ENCODE measurements at regions not wholly inside any gene's neighbourhood (a gene's known extent, or its start where the extent isn't known, plus 50 kb on each side); places are given as distances from the start of the nearest gene placed in this dataset.

DNA sequence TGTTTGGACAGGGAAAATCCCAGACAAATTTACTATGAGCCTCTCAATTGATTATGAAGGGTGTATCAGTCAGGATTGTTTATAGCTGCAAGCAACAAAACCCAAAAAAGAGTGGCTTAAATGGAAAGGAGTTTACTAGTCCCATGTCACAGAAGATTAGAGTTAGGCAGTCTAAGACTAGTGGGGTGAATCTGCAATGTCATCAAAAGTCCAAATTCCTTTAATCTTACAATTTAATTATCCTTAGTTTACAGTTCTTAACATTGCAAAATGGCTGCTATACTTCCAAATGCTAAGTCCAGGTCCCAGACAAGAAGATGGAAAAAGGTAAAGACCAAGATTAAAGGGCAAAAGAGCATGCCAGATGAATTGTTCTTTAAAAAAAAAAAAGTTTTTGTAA is 143.6 kb downstream of the CD47 start:
- ChIA-PET POLR2A (interaction anchor here (0.6 to 0.7 kb wide), 2 partner anchors 19 to 280 kb away, joined by 3 read pairs; no protein-coding TSS in a partner anchor), CTCF (interaction anchor here (1.5 kb wide), 1 partner anchor 30 kb away, joined by 3 read pairs; no protein-coding TSS in a partner anchor)
- Mint-ChIP-seq H3K4me1 (ENCODE audit: low read depth) (peaks cover 17% of the 10 kb centered on the region), H3K27ac (no peak overlapping the region), H3K9me3 (peaks cover 2% of the 10 kb centered on the region), H3K36me3 (ENCODE audit: low read depth) (no peaks in the 10 kb centered on the region), H3K27me3 (no peaks in the 10 kb centered on the region), H3K4me3 (no peak overlapping the region)
- ATAC-seq (no peak), DNase-seq (no peak)
- intact Hi-C loops (cut with micrococcal nuclease), result no loop called here
- TF ChIP-seq, protein P1, sequence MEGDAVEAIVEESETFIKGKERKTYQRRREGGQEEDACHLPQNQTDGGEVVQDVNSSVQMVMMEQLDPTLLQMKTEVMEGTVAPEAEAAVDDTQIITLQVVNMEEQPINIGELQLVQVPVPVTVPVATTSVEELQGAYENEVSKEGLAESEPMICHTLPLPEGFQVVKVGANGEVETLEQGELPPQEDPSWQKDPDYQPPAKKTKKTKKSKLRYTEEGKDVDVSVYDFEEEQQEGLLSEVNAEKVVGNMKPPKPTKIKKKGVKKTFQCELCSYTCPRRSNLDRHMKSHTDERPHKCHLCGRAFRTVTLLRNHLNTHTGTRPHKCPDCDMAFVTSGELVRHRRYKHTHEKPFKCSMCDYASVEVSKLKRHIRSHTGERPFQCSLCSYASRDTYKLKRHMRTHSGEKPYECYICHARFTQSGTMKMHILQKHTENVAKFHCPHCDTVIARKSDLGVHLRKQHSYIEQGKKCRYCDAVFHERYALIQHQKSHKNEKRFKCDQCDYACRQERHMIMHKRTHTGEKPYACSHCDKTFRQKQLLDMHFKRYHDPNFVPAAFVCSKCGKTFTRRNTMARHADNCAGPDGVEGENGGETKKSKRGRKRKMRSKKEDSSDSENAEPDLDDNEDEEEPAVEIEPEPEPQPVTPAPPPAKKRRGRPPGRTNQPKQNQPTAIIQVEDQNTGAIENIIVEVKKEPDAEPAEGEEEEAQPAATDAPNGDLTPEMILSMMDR (IDR thresholded peaks at IDR 0.05), result no peak

DNA sequence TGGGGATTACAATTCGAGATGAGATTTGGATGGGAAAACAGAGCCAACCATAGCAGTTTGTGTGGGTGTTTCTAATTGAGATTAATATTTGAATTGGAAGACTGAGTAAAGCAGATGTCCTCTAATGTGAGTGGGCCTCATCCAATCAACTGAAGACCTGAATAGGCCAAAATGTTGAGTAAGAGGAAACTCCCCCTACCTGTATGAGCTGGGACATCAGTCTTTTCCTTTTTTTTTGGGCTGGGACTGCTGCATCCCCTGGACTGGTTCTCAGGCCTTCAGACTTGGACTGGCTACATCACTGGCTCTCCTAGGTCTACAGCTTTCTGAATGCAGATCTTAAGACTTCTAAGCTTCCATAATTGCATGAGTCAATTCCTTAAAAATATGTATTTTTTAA is 144.1 kb downstream of the CD47 start:
- Mint-ChIP-seq H3K9me3 (peaks cover 2% of the 10 kb centered on the region), H3K27ac (no peak overlapping the region), H3K4me1 (ENCODE audit: low read depth) (peaks cover 22% of the 10 kb centered on the region), H3K36me3 (ENCODE audit: low read depth) (no peaks in the 10 kb centered on the region), H3K27me3 (no peaks in the 10 kb centered on the region), H3K4me3 (no peak overlapping the region)
- ATAC-seq (no peak), DNase-seq (no peak)
- intact Hi-C loops (cut with micrococcal nuclease), result no loop called here
- ChIA-PET CTCF (interaction anchor here (1.5 kb wide), 1 partner anchor 30 kb away, joined by 3 read pairs; no protein-coding TSS in a partner anchor), POLR2A (interaction anchor here (0.6 to 0.7 kb wide), 2 partner anchors 19 to 281 kb away, joined by 3 read pairs; no protein-coding TSS in a partner anchor)
- TF ChIP-seq, protein P1 (IDR thresholded peaks at IDR 0.05), result no peak

GRCh38 chr3:107945417-107946094 is 145.3 kb downstream of the CD47 start:
- POLR2A ChIA-PET, result no interaction called here

DNA sequence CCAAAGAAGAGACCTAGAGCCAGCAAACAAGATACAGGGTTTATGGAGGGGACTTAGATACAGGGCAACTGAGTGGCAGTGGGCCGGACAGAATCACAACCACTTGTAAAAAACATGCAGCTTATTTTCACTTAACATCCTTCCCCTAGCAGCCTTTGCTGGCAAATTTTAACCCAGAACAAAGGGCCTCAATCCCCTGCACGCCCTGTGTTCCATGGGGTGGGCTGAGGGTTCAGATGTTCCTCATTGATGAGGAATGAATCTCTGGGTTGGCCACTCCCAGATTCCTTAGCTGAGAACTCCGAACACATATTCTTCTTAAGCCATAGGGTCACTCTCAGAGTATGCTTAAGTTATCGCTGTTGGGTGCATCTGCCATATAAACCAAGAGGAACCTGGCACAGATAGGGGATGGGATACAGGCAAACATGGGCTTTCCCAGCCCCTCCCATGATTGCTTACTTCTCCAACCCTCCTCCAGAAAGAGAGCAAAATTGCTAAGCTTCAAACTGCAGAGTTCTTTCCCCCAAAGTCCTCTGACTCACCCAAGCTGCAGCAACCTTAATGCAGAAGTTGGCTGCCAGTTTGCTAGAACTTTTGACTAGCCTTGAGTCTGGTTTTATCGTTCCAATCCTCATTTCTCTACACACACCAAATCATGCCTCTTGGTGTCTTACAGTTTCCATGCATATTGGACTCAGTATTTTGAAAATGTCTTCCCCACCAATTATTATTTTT is 146.9 kb downstream of the CD47 start:
- POLR2A ChIA-PET, result interaction anchor here (1.3 kb wide), 1 partner anchor 96 kb away, joined by 4 read pairs; no protein-coding TSS in a partner anchor
- no peak overlapping the region for H3K27ac Mint-ChIP-seq
- intact Hi-C loops (cut with micrococcal nuclease), result loop anchor here (5.0 kb wide), 2 partner anchors 43 to 143 kb away; no protein-coding TSS in a partner anchor
- H3K27me3 Mint-ChIP-seq, result no peaks in the 10 kb centered on the region
- H3K9me3 Mint-ChIP-seq, result peaks cover 2% of the 10 kb centered on the region
- H3K36me3 Mint-ChIP-seq (ENCODE audit: low read depth), result no peaks in the 10 kb centered on the region
- peaks cover 26% of the 10 kb centered on the region for H3K4me1 Mint-ChIP-seq (ENCODE audit: low read depth)
- ATAC-seq (no peak), DNase-seq (no peak)
- no peak overlapping the region for H3K4me3 Mint-ChIP-seq
- CTCF ChIA-PET, result interaction anchor here (7.8 kb wide), 1 partner anchor 15 kb away, joined by 61 read pairs; no protein-coding TSS in a partner anchor
- TF ChIP-seq, protein P1 (IDR thresholded peaks at IDR 0.05), result no peak

More at GRCh38 chr3:107945417-107946094, 145.3 kb downstream of the CD47 start:
- no peak overlapping the region for H3K4me3 Mint-ChIP-seq
- no peak overlapping the region for H3K27ac Mint-ChIP-seq
- no peak for DNase-seq
- no peaks in the 10 kb centered on the region for H3K27me3 Mint-ChIP-seq
- CTCF ChIA-PET, result interaction anchor here (7.8 kb wide), 1 partner anchor 17 kb away, joined by 61 read pairs; no protein-coding TSS in a partner anchor
- H3K9me3 Mint-ChIP-seq, result peaks cover 2% of the 10 kb centered on the region
- H3K4me1 Mint-ChIP-seq (ENCODE audit: low read depth), result peaks cover 26% of the 10 kb centered on the region
- TF ChIP-seq, protein P1 (IDR thresholded peaks at IDR 0.05), result no peak
- no peaks in the 10 kb centered on the region for H3K36me3 Mint-ChIP-seq (ENCODE audit: low read depth)
- ATAC-seq, result no peak
- intact Hi-C loops (cut with micrococcal nuclease), result no loop called here
